Right atrium auricular region (tissue), 2 donors: ENCODE measurements at regions not wholly inside any gene's neighbourhood (a gene's known extent, or its start where the extent isn't known, plus 50 kb on each side); places are given as distances from the start of the nearest gene placed in this dataset.

ENCODE experiments used
- DNase-seq: peaks from one replicate; pipeline ENCODE4 v3.0.0-alpha.2; 2019; ENCODE audit warnings: low spot score
- H3K27ac ChIP-seq, 2 donors: fragments of 200-600 bp; sonication (generic); 1 replicate in 1 of 2; 2 replicates in 1 of 2; pipeline ENCODE4 v1.5.1; 2016 to 2019
- H3K27me3 ChIP-seq, 2 donors: fragments of 200-600 bp; sonication (generic); one replicate each; pipeline versions ENCODE4 v1.5.1 to v1.6.0; 2017 to 2019
- H3K36me3 ChIP-seq: fragments of 200-600 bp; sonication (generic); one replicate; pipeline ENCODE4 v1.5.1; 2016
- H3K4me1 ChIP-seq, 2 donors: fragments of 200-600 bp; sonication (generic); one replicate each; pipeline versions ENCODE4 v1.5.1 to v1.6.0; 2017 to 2019
- H3K4me3 ChIP-seq, 2 donors: fragments of 200-600 bp; sonication (generic); 1 replicate in 1 of 2; 2 replicates in 1 of 2; pipeline ENCODE4 v1.5.1; 2017 to 2019; ENCODE audit warnings: mild to moderate bottlenecking in 1 of 2, moderate library complexity in 1 of 2
- H3K9me3 ChIP-seq, 2 donors: fragments of 200-600 bp; sonication (generic); one replicate each; pipeline ENCODE4 v1.5.1; 2019
- TF ChIP-seq, protein P1 (sequence below), 2 donors: fragments of 200-600 bp; sonication (generic); IDR thresholded peaks; one replicate each; pipeline ENCODE4 v1.5.1; 2019; ENCODE audit warnings: antibody characterized with exemption in 2 of 2

DNA sequence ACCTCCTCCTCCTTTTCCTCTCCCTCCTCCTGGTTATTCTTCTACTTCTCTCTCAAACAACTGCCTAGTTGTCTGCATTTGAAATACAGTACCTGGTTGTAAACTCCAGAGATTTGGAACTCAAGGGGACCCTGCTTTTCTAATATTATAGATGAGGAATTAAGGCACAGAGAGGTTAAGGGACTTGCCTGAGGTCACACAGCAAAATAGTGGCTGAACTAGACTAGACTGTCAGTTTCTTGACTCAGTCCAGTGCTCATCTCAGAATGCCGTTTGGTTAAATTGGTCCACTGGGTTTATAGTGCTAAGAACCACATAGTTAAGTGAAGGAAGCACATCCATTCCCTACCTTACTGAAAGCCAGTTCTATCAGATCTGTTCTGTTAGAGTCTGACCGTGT lies 105.9 kb upstream of the VASH1 start:
- no peaks in the 10 kb centered on the region for H3K27me3 ChIP-seq
- no peak for DNase-seq
- H3K36me3 ChIP-seq = no peaks in the 10 kb centered on the region
- TF ChIP-seq, protein P1, sequence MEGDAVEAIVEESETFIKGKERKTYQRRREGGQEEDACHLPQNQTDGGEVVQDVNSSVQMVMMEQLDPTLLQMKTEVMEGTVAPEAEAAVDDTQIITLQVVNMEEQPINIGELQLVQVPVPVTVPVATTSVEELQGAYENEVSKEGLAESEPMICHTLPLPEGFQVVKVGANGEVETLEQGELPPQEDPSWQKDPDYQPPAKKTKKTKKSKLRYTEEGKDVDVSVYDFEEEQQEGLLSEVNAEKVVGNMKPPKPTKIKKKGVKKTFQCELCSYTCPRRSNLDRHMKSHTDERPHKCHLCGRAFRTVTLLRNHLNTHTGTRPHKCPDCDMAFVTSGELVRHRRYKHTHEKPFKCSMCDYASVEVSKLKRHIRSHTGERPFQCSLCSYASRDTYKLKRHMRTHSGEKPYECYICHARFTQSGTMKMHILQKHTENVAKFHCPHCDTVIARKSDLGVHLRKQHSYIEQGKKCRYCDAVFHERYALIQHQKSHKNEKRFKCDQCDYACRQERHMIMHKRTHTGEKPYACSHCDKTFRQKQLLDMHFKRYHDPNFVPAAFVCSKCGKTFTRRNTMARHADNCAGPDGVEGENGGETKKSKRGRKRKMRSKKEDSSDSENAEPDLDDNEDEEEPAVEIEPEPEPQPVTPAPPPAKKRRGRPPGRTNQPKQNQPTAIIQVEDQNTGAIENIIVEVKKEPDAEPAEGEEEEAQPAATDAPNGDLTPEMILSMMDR (IDR thresholded peaks at IDR 0.05) = no peak
- H3K27ac ChIP-seq = no peak overlapping the region
- peaks cover 0 to 16% of the 10 kb centered on the region in 2 donors for H3K9me3 ChIP-seq
- no peaks in the 10 kb centered on the region for H3K4me1 ChIP-seq
- H3K4me3 ChIP-seq = no peak overlapping the region

DNA sequence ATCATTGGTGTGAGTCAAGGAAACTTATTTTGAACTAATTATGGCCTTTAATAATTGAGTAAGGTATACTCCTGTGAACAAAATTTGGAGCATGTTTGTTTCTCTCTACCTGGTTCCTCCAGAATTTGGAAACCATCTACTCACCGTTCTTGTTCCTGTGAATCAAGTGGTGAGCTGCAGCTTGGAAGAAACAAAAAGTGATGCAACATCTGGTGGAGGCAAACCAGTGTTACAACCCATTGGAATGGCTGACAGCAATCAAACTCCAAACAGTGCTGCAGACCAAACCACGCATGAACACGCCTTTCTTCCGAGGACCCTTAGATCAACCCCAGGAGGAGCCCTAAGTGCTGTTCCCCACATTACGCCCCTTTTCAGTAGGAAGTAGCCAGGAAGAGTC lies 104.7 kb upstream of the VASH1 start:
- H3K36me3 ChIP-seq = no peaks in the 10 kb centered on the region
- no peak overlapping the region for H3K4me3 ChIP-seq
- H3K27me3 ChIP-seq = no peaks in the 10 kb centered on the region
- peaks cover 0 to 16% of the 10 kb centered on the region in 2 donors for H3K9me3 ChIP-seq
- DNase-seq = no peak
- TF ChIP-seq, protein P1 (IDR thresholded peaks at IDR 0.05) = no peak
- H3K27ac ChIP-seq = no peak overlapping the region
- H3K4me1 ChIP-seq = no peaks in the 10 kb centered on the region

DNA sequence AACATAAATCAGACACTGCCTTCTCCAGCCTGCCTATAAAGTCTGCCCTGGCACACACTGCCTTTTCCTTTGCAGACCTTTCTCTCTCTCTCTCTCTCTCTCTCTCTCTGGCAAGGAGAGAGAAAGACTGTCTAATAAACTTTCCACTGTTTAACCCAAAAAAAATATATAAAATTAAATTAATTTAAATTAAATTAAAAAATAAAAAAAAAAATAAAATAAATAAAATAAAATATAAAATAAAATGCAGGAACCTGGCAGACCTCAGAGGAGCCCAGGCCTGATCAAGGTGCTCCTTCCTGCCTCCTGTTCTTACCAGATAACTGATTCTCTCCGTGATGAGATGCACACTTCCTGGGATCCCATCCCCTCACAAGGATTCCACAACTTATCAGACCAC lies 103.9 kb upstream of the VASH1 start:
- DNase-seq = no peak
- H3K4me3 ChIP-seq = no peak overlapping the region
- H3K36me3 ChIP-seq = no peaks in the 10 kb centered on the region
- no peaks in the 10 kb centered on the region for H3K27me3 ChIP-seq
- H3K4me1 ChIP-seq = no peaks in the 10 kb centered on the region
- H3K9me3 ChIP-seq = peaks cover 0 to 16% of the 10 kb centered on the region in 2 donors
- no peak overlapping the region for H3K27ac ChIP-seq
- TF ChIP-seq, protein P1 (IDR thresholded peaks at IDR 0.05) = no peak

DNA sequence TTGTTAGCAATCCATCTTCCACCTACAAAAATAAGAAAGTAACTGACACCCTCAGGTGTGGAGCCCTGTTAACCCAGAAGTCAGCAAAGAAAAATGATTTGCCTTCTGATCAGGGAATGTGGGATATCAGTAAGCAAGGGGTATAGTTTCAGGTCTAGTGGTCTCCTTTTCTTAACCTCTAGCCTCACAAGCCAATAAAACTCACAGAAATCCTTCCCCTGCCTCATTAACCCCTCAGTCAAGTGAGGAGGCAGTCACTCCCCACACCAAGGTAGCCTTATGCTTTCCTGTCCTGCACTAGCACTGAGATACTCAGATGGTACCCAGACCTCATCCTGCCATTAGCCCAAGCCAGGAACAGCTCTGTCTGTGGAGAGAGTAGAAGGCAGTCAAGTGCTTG lies 103.4 kb upstream of the VASH1 start:
- no peak for DNase-seq
- Histone ChIP-seq H3K27ac (no peak overlapping the region), H3K4me1 (no peaks in the 10 kb centered on the region), H3K36me3 (no peaks in the 10 kb centered on the region), H3K9me3 (peaks cover 0 to 16% of the 10 kb centered on the region in 2 donors), H3K27me3 (no peaks in the 10 kb centered on the region), H3K4me3 (no peak overlapping the region)
- TF ChIP-seq, protein P1 (IDR thresholded peaks at IDR 0.05) = no peak

DNA sequence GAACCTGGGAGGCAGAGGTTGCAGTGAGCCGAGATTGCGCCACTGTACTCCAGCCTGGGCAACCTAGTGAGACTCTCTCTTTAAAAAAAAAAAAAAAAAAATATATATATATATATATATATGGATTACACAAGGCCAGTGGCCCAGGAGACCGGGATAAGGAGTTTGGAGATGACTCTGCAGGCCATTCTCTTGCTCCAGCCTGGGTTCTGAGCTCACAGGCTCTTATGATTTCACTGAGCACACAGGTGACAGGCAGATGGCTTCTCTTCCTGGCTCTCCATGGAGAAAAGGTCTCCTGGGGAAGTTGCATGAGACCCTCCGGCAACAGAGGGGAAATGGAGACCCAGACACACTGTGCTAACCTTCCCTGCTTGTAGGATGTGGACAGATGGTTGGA lies 98.7 kb upstream of the VASH1 start:
- H3K4me1 ChIP-seq = no peaks in the 10 kb centered on the region
- H3K4me3 ChIP-seq = no peak overlapping the region
- H3K36me3 ChIP-seq = no peaks in the 10 kb centered on the region
- H3K9me3 ChIP-seq = peaks cover 0 to 16% of the 10 kb centered on the region in 2 donors
- TF ChIP-seq, protein P1 (IDR thresholded peaks at IDR 0.05) = no peak
- H3K27me3 ChIP-seq = no peaks in the 10 kb centered on the region
- no peak for DNase-seq
- no peak overlapping the region for H3K27ac ChIP-seq

DNA sequence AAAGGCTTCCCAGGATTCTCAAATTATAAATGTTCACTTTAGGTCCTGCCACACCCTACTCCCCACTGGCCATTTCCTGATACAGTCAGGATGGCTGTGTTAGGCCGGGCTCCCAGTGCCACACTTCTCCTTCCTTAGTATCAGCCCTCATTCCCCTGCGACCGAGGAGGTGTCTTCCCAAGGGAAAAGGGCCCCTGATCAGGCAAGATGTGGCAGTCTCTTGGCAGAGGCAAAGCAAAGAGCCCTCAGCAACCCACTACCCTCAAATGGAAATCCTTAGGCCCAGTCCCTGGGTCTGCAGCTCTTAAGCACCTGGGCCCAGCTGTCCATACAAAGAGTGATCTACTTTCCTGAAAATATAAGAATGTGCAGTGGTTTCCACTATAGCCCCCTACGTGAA lies 96.5 kb upstream of the VASH1 start:
- H3K4me3 ChIP-seq = no peak overlapping the region
- H3K27ac ChIP-seq = no peak overlapping the region
- no peaks in the 10 kb centered on the region for H3K4me1 ChIP-seq
- TF ChIP-seq, protein P1 (IDR thresholded peaks at IDR 0.05) = no peak
- H3K36me3 ChIP-seq = no peaks in the 10 kb centered on the region
- peaks cover 0 to 13% of the 10 kb centered on the region in 2 donors for H3K9me3 ChIP-seq
- H3K27me3 ChIP-seq = no peaks in the 10 kb centered on the region
- no peak for DNase-seq
